OCI-LY3 (cell line): ENCODE measurements at regions not wholly inside any gene's neighbourhood (a gene's known extent, or its start where the extent isn't known, plus 50 kb on each side); places are given as distances from the start of the nearest gene placed in this dataset.

Experiments
- CTCF ChIP-seq: fragments of 200-600, 300-600 bp; sonication (generic); IDR thresholded peaks from 2 replicates; pipeline ENCODE4 v1.5.1; 2014; ENCODE audit warnings: antibody characterized with exemption, low read length, low read depth
- EZH2phosphoT487 ChIP-seq: fragments of 200-600 bp; shearing (Covaris generic); IDR thresholded peaks from 2 replicates; pipeline ENCODE4 v1.6.1; 2018; ENCODE audit warnings: antibody characterized with exemption, mixed run types, low read depth

GRCh38 chr7:16051561-16052255, 365.2 kb upstream of the MEOX2 start:
- TF ChIP-seq CTCF (no peak), EZH2phosphoT487 (no peak)
